HFF-Myc (cell line): ENCODE measurements at regions not wholly inside any gene's neighbourhood (a gene's known extent, or its start where the extent isn't known, plus 50 kb on each side); places are given as distances from the start of the nearest gene placed in this dataset.

Experiments
- DNase-seq: peaks from one replicate; pipeline ENCODE4 v3.0.0-alpha.2; 2011; ENCODE audit warnings: low read depth; ENCODE audit errors: extremely low read depth
- H3K4me3 ChIP-seq: replicated peaks from 2 replicates; pipeline ENCODE4 v1.5.1; 2011; ENCODE audit warnings: low read depth, mild to moderate bottlenecking, control low read depth, low read length
- TF ChIP-seq, protein P1 (sequence below): IDR thresholded peaks from 2 replicates; pipeline ENCODE4 v1.5.1; 2012; ENCODE audit warnings: mild to moderate bottlenecking, low read depth, low read length, control low read depth; ENCODE audit errors: missing control alignments

DNA sequence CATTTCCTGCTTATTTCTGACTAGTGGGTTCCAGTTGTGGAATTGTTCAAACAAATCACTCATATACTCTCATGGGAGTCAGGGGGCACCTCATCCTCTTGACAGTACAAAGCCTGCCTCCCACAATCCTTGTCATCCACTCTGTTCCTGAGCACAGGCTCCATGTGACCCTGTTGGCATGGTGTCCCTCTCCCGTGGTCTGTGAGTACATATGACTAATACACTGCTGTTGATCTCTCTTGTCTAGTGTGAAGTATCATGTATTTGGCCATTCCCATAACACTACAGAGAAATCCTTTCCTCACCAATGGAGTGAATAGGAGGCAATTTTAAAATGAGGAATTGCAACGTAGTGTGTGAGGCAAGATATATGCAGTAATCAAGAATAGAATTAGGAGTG lies 185.3 kb downstream of the OGFRL1 start:
- TF ChIP-seq, protein P1, sequence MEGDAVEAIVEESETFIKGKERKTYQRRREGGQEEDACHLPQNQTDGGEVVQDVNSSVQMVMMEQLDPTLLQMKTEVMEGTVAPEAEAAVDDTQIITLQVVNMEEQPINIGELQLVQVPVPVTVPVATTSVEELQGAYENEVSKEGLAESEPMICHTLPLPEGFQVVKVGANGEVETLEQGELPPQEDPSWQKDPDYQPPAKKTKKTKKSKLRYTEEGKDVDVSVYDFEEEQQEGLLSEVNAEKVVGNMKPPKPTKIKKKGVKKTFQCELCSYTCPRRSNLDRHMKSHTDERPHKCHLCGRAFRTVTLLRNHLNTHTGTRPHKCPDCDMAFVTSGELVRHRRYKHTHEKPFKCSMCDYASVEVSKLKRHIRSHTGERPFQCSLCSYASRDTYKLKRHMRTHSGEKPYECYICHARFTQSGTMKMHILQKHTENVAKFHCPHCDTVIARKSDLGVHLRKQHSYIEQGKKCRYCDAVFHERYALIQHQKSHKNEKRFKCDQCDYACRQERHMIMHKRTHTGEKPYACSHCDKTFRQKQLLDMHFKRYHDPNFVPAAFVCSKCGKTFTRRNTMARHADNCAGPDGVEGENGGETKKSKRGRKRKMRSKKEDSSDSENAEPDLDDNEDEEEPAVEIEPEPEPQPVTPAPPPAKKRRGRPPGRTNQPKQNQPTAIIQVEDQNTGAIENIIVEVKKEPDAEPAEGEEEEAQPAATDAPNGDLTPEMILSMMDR, result no peak
- H3K4me3 ChIP-seq, result no peak overlapping the region
- DNase-seq, result no peak

DNA sequence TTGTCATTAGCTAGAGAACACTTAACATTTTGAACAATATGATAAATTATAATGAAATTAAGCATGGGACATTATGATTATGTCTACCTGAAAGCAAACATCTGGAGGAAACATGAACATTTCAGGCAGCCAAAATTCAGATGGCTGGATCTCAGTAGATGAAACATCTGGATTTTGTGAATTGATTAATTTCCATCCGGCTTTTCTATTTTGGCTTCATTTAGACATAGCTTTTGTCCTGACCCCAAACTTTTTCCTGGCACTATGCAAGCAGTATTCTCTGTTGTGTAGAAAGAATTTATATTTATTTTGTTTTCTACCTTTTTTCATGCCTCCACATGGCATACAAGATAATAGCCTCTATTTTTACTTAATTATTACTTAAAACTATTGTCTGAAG lies 186.3 kb downstream of the OGFRL1 start:
- DNase-seq, result no peak
- TF ChIP-seq, protein P1, result no peak
- no peak overlapping the region for H3K4me3 ChIP-seq

DNA sequence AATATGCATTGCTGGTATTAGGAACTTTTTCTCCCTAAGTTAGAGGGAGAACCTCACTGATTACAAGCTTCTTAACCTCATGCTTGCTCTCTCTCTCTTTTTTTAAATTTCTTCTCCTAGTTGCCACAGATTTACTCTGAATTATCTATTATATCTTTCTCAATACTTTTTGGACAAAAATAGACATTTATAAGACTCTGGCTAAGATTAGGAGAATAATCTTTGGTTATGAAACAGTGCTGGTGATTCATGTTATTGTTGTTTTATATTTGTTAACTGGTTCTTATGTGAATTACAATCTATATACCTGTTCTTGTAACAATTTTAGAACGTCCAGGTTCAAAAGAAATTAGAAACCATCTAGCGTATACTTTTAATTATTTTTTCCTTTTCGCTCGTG lies 187.8 kb downstream of the OGFRL1 start:
- no peak for DNase-seq
- TF ChIP-seq, protein P1, result no peak
- no peak overlapping the region for H3K4me3 ChIP-seq

DNA sequence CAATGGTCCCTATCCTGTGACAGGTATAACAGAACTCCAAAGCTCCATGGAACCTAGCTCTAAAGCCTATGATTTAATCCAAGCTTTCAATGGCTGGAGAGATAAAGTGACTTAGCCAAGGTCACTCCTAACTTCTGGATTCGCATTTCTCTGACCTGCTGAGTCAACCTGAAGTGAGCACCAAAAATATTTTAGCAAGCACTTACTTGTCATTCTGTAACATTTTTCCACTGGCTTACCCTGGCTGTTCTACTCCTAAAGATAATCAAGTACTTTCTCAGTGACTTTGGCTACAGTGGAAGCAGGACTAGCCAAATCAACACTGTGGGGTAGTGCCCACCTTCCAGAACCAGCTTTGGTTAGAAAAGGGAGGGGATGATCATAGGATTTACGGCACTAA lies 188.3 kb downstream of the OGFRL1 start:
- DNase-seq, result no peak
- TF ChIP-seq, protein P1, result no peak
- H3K4me3 ChIP-seq, result no peak overlapping the region

DNA sequence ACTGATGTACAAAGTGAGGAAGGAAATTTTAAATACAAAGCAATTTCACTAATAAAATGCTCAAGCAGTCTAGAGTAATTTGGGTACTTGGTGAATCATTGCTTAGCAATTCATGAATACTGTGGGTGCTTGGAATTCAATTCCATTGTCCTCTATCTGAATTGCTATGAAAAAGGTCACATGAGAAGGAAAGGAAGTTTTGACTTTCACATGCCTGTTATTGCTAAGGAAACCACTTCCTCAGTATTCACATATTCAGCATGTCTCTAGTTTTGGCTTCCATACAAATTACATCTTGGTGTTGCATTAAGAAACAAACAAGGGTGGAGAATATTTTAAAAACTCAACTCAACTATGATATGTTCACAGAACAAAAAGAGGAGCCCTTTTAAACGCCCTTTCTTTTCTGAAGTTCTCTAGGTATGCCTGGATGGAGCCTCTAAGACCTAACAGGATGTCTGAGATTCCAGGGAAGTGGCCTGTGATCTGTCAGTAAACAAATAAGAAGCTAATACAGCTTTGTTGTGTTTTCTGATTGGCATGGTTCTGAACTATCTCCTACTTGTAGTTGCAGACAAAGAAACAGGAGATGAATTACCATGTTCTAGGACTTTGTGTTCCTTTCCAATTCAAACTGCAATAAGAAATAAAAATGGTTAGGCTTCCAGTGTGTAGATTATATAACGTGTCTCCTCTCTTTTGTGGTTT lies 190.4 kb downstream of the OGFRL1 start:
- peak; percentile 88 for DNase-seq
- TF ChIP-seq, protein P1, result no peak
- H3K4me3 ChIP-seq, result no peak overlapping the region

DNA sequence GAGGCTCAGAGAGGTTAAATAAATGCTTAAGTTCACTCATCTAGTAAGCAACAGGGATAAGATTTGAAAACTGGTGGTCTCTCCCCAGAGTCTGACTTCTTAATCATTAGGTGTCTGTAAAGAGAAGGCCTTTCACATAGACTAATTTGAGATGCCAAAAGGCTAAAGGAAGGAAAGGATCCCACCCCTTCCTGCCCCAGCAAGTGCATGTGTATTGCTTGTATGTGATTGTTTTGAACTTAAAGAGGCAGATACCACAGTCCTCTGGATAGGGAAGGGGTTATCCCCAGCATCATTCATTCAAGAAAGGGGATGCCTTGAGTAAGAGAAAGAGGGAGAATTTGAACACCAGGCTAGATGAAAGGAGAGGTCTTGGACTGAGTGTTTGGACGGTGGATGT lies 192.0 kb downstream of the OGFRL1 start:
- DNase-seq, result no peak
- TF ChIP-seq, protein P1, result no peak
- H3K4me3 ChIP-seq, result no peak overlapping the region

DNA sequence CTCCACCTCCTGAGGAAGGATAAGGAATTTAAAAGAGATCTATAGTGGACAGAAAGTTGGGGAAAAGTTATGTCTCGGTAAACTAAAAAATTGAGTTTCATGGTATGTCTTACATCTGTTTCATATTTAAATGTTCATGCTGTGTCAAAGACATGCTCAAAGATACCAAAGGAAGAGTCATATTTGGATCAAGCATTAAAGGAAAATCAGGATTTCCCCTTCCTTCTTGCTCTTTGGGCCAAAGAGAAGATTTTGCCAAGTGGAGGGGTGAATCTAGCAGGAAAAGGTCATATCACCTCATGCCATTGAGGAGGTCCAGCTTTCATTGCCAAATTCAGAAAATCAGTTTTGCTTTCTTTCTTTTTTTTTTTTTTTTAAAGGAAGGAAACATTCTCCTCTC lies 192.4 kb downstream of the OGFRL1 start:
- TF ChIP-seq, protein P1, result no peak
- no peak overlapping the region for H3K4me3 ChIP-seq
- DNase-seq, result no peak
